MCF 10A (cell line): ENCODE measurements at regions not wholly inside any gene's neighbourhood (a gene's known extent, or its start where the extent isn't known, plus 50 kb on each side); places are given as distances from the start of the nearest gene placed in this dataset.

ENCODE experiments used
- BruUV-seq: library from RNA; stranded (reverse); fragments of 400-500 nt; replicated peaks from 2 replicates; lab custom pipeline; 2021; lab: Mats Ljungman, UMichigan
- CTCF ChIA-PET: fragments of 300-600 bp; sonication (Branson Sonifier 250); formaldehyde crosslinking; extraction: SDS; loops from one replicate; lab custom pipeline; 2021; ENCODE audit warnings: antibody characterized with exemption, inconsistent platforms; lab: Yijun Ruan, JAX
- POLR2A ChIA-PET: fragments of 300-600, 350-650 bp; sonication (Branson Sonifier 250); formaldehyde crosslinking; extraction: SDS; loops from one replicate; lab custom pipeline; 2020; ENCODE audit warnings: antibody characterized with exemption, inconsistent platforms; lab: Yijun Ruan, JAX
- DNase-seq: peaks from one replicate; pipeline ENCODE4 v3.0.0-alpha.2; 2018; ENCODE audit not compliant: unreplicated experiment
- H3K27ac Mint-ChIP-seq: one replicate; pipeline ENCODE4 v1.8.0; 2022; ENCODE audit warnings: mild to moderate bottlenecking, low read depth, mixed read lengths; ENCODE audit not compliant: unreplicated experiment
- H3K27me3 Mint-ChIP-seq: one replicate; pipeline ENCODE4 v1.8.0; 2022; ENCODE audit warnings: mixed read lengths; ENCODE audit not compliant: insufficient read depth, unreplicated experiment
- H3K36me3 Mint-ChIP-seq: one replicate; pipeline ENCODE4 v1.8.0; 2022; ENCODE audit warnings: mild to moderate bottlenecking, moderate library complexity, mixed read lengths; ENCODE audit not compliant: insufficient read depth, unreplicated experiment
- H3K4me1 Mint-ChIP-seq: one replicate; pipeline ENCODE4 v1.8.0; 2022; ENCODE audit warnings: mixed read lengths; ENCODE audit not compliant: insufficient read depth, unreplicated experiment
- H3K4me3 Mint-ChIP-seq: one replicate; pipeline ENCODE4 v1.8.0; 2022; ENCODE audit warnings: mild to moderate bottlenecking, moderate library complexity, mixed read lengths; ENCODE audit not compliant: unreplicated experiment
- H3K9me3 Mint-ChIP-seq: one replicate; pipeline ENCODE4 v1.8.0; 2022; ENCODE audit warnings: mixed read lengths; ENCODE audit not compliant: unreplicated experiment
- intact Hi-C: fragments of 100-400 bp; cut with micrococcal nuclease; formaldehyde crosslinking; loops from 2 replicates; pipeline ENCODE4 v1.14.1; 2022
- TF ChIP-seq, protein P1 (sequence below): fragments of 200-600 bp; IDR thresholded peaks from one replicate; pipeline ENCODE4 v1.8.0; 2022; ENCODE audit warnings: antibody characterized with exemption, mild to moderate bottlenecking; ENCODE audit not compliant: unreplicated experiment

DNA sequence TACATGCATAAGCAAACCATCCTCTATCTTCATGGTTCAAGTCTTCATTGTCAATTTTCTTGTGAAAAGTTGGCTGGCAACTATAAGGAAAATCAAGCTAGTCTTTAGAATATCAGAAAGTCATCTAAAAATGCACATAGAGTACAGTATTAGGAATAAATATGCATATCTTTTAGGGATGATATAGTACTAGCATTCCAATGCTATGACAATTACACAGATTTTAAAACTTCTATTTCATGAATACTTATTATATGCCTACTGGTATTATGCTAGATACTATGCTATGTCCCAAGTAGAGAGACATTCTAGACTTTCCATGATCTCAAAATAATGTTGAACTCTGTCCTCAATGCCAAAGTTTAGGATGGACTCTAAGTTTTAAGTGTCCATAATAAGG is 81.3 kb upstream of the NAALADL2 start:
- no TSS peak for BruUV-seq
- CTCF ChIA-PET, result no interaction called here
- Mint-ChIP-seq H3K9me3 (no peaks in the 10 kb centered on the region), H3K4me3 (no peak overlapping the region), H3K27ac (no peak overlapping the region), H3K27me3 (no peaks in the 10 kb centered on the region), H3K4me1 (peaks cover 9% of the 10 kb centered on the region), H3K36me3 (peaks cover 7% of the 10 kb centered on the region)
- intact Hi-C loops, result no loop called here
- POLR2A ChIA-PET, result interaction anchor here (0.5 to 1.4 kb wide), 3 partner anchors 10 to 897 kb away, joined by 3 to 4 read pairs (median 4); no protein-coding TSS in a partner anchor
- TF ChIP-seq, protein P1, sequence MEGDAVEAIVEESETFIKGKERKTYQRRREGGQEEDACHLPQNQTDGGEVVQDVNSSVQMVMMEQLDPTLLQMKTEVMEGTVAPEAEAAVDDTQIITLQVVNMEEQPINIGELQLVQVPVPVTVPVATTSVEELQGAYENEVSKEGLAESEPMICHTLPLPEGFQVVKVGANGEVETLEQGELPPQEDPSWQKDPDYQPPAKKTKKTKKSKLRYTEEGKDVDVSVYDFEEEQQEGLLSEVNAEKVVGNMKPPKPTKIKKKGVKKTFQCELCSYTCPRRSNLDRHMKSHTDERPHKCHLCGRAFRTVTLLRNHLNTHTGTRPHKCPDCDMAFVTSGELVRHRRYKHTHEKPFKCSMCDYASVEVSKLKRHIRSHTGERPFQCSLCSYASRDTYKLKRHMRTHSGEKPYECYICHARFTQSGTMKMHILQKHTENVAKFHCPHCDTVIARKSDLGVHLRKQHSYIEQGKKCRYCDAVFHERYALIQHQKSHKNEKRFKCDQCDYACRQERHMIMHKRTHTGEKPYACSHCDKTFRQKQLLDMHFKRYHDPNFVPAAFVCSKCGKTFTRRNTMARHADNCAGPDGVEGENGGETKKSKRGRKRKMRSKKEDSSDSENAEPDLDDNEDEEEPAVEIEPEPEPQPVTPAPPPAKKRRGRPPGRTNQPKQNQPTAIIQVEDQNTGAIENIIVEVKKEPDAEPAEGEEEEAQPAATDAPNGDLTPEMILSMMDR, result no peak
- DNase-seq, result no peak

DNA sequence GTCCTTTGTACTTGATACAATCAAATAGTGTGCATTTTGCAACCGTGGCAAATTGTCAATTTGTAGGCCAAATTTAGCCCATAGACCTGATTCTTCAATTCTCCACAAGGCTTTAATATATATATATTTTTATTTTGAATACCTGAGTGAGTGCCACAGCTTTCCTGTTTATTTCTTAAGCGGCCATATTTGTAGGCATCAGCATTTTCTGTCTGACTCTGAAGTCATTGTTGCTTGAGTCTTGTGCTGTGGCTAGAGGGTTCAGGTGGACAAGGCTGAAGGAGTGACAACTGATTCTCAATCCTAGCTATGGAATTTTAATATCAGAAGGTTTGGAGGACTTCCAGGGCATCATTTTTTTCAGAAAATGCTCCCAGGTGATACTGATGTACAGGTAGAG is 75.6 kb upstream of the NAALADL2 start:
- H3K9me3 Mint-ChIP-seq, result no peaks in the 10 kb centered on the region
- no peak overlapping the region for H3K27ac Mint-ChIP-seq
- intact Hi-C loops, result no loop called here
- H3K36me3 Mint-ChIP-seq, result peaks cover 4% of the 10 kb centered on the region
- DNase-seq, result no peak
- POLR2A ChIA-PET, result no interaction called here
- no peak overlapping the region for H3K4me3 Mint-ChIP-seq
- CTCF ChIA-PET, result interaction anchor here (1.0 kb wide), 1 partner anchor 120 kb away, joined by 4 read pairs; no protein-coding TSS in a partner anchor
- H3K27me3 Mint-ChIP-seq, result no peaks in the 10 kb centered on the region
- H3K4me1 Mint-ChIP-seq, result no peaks in the 10 kb centered on the region
- no TSS peak for BruUV-seq
- TF ChIP-seq, protein P1, result no peak

DNA sequence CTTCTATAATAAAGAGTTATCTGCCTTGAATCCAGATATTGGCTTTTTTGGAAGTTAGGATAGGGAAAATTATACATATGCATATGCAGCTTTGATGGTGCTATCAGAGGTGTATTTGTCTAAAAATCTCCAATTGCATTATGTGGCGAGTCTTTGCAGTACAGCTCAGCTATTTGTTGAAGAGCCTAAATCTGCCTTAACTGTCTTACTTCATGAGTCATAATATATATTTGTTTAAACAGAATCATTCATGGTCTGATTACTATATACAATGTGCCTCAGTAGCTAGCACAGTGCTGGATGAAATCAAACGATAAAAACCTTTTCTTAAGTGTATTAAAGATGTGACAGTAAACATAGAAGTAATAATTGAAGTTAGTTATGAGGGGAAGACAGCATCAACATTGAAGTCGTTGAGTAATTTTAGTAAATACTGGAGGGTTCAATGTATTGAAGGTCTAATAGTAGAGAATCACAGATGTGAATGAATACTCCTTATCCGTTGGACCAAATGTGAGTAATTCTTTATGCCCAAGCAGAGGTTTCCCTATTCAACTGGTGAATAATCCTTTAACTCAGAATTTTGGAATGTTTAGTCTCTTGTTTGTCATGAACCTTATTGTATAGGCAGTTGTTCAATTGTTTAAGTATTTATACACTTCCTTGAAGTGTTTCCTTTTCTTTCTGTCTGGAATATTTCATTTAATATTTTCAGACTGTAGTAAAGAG is 74.8 kb upstream of the NAALADL2 start:
- POLR2A ChIA-PET, result no interaction called here
- Mint-ChIP-seq H3K27ac (no peak overlapping the region), H3K36me3 (peaks cover 4% of the 10 kb centered on the region), H3K4me3 (no peak overlapping the region), H3K27me3 (no peaks in the 10 kb centered on the region), H3K4me1 (no peaks in the 10 kb centered on the region), H3K9me3 (no peaks in the 10 kb centered on the region)
- CTCF ChIA-PET, result interaction anchor here (1.5 kb wide), 1 partner anchor 11 kb away, joined by 5 read pairs; no protein-coding TSS in a partner anchor
- BruUV-seq, result no TSS peak
- DNase-seq, result no peak
- intact Hi-C loops, result no loop called here
- TF ChIP-seq, protein P1, result no peak

DNA sequence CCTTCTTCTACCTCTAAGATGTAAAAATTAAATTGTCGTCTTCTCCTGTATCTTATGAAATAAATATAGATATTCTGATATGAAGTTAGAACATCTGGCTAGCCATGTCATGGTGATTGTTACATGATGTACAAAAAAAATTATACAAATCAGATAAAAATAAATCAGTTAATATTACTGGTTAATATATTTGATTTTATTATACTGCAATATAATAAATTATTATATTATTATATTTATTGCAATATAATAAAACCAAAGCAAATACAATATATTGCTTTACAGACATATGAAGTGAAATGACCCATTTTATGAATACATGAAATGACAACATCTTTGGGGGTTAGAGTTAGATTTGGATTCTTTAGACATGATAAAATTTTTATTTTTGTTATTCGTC is 72.3 kb upstream of the NAALADL2 start:
- no peaks in the 10 kb centered on the region for H3K36me3 Mint-ChIP-seq
- H3K27ac Mint-ChIP-seq, result no peak overlapping the region
- CTCF ChIA-PET, result no interaction called here
- H3K27me3 Mint-ChIP-seq, result no peaks in the 10 kb centered on the region
- no peak overlapping the region for H3K4me3 Mint-ChIP-seq
- no peaks in the 10 kb centered on the region for H3K9me3 Mint-ChIP-seq
- no TSS peak for BruUV-seq
- TF ChIP-seq, protein P1, result no peak
- POLR2A ChIA-PET, result no interaction called here
- H3K4me1 Mint-ChIP-seq, result no peaks in the 10 kb centered on the region
- intact Hi-C loops, result no loop called here
- DNase-seq, result no peak
